ENCODE measurements at regions not wholly inside any gene's neighbourhood (a gene's known extent, or its start where the extent isn't known, plus 50 kb on each side); places are given as distances from the start of the nearest gene placed in this dataset.

DNA sequence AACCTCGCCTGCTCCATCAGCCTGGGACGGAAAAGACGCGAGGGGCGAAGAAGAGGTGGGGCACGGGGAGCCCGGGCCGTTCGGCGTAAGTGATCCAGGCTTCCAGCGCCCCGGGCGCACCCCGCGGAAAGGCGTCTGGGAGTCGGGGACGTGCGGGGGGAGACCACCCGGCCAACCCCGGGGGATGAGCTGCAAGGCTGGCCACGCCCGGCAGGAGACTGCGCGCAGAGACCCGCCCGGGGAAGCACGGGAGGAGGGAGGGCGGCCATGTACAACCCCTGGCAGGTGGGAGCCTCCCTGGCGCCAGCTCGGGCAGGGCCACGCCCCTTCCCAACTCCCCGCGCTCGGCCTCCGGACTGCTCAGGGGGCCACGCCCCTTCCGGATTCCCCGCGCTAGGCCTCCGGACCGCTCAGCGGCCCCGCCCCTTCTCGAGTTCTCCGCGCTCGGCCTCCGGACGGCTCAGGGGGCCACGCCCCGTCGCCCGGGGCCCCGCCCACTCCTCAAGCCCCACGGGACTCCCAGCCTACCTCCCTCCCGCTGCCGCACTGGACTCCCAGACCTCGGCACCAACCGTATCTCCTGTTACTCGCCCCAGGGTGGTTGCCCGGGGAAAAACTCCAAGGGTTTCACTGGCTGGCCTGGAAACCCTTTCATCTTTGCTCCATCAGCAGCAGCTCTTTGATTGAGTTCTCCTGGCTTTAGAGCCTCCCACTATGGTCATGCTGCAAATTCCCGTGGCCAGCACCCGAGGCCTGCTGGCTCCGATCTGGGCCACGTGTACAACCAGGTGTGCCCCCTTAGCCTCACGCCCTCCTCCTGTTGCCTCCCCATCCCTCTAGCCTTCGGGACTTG is 284.4 kb downstream of the ZEB1 start (continued):
- TF ChIP-seq ZNF311 (CRISPR knock-in tag; IDR thresholded peaks at IDR 0.05) (no peak), SAFB (IDR thresholded peaks at IDR 0.05; ENCODE audit: borderline replicate concordance, low read depth, low read length) (0 out of 2 replicates have a peak, but pooled peaks have one; percentile 40), ZFP30 (CRISPR knock-in tag; IDR thresholded peaks at IDR 0.05; ENCODE audit: borderline replicate concordance) (no peak), KAT2B (IDR thresholded peaks at IDR 0.05; ENCODE audit: low read depth, low read length) (no peak), E2F3 (CRISPR knock-in tag; IDR thresholded peaks at IDR 0.05) (0 out of 2 replicates have a peak, but pooled peaks have one; percentile 19), ZFP1 (CRISPR knock-in tag; IDR thresholded peaks at IDR 0.05) (no peak), RBM34 (IDR thresholded peaks at IDR 0.05; ENCODE audit: borderline replicate concordance, insufficient read depth, low read length) (0 out of 2 replicates have a peak, but pooled peaks have one; percentile 48), PHF8 (IDR thresholded peaks at IDR 0.05; ENCODE audit: borderline replicate concordance, low read length) (peak; percentile 34; the same call in 1 of the 2 replicates), E2F4 (CRISPR knock-in tag; IDR thresholded peaks at IDR 0.05; ENCODE audit: low read depth) (no peak), ZNF263 (CRISPR knock-in tag; IDR thresholded peaks at IDR 0.05; ENCODE audit: borderline replicate concordance) (no peak), YY1 (IDR thresholded peaks at IDR 0.05; ENCODE audit: borderline replicate concordance in 1 of 3, control insufficient read depth in 1 of 3, extremely low read depth in 1 of 3, insufficient read depth in 3 of 3, insufficient read length in 1 of 3, insufficient replicate concordance in 2 of 3, low read depth in 1 of 3, low read length in 2 of 3) (peak in 1 of 3 experiments; percentile 51), TCF7 (IDR thresholded peaks at IDR 0.05; ENCODE audit: borderline replicate concordance) (no peak), MCM2 (IDR thresholded peaks at IDR 0.05; ENCODE audit: low read depth) (no peak), ZNF436 (CRISPR knock-in tag; IDR thresholded peaks at IDR 0.05) (no peak), RB1 (IDR thresholded peaks at IDR 0.05; ENCODE audit: low read depth) (peak; percentile 49; the same call in 1 of the 2 replicates), ETV1 (tag; conservative IDR thresholded peaks at IDR 0.05; ENCODE audit: low read depth) (0 out of 2 replicates have a peak, but pooled peaks have one; percentile 25), NONO (IDR thresholded peaks at IDR 0.05; ENCODE audit: low read depth in 2 of 2, low read length in 1 of 2) (no peak), NEUROD1 (IDR thresholded peaks at IDR 0.05; ENCODE audit: borderline replicate concordance, low read depth, low read length, partially characterized antibody) (no peak), ELF2 (CRISPR knock-in tag; IDR thresholded peaks at IDR 0.05) (no peak), HNRNPL (IDR thresholded peaks at IDR 0.05; ENCODE audit: low read depth, low read length) (no peak), PTTG1 (tag; IDR thresholded peaks at IDR 0.05; ENCODE audit: low read depth) (no peak), ZFX (CRISPR knock-in tag; IDR thresholded peaks at IDR 0.05) (peak; percentile 11; the same call in 1 of the 2 replicates)
- TF ChIP-seq, protein P1, sequence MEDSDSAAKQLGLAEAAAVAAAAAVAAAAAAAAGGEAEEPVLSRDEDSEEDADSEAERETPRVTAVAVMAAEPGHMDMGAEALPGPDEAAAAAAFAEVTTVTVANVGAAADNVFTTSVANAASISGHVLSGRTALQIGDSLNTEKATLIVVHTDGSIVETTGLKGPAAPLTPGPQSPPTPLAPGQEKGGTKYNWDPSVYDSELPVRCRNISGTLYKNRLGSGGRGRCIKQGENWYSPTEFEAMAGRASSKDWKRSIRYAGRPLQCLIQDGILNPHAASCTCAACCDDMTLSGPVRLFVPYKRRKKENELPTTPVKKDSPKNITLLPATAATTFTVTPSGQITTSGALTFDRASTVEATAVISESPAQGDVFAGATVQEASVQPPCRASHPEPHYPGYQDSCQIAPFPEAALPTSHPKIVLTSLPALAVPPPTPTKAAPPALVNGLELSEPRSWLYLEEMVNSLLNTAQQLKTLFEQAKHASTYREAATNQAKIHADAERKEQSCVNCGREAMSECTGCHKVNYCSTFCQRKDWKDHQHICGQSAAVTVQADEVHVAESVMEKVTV (CRISPR knock-in tag; IDR thresholded peaks at IDR 0.05), result no peak
- TF ChIP-seq, protein P2, sequence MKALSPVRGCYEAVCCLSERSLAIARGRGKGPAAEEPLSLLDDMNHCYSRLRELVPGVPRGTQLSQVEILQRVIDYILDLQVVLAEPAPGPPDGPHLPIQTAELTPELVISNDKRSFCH (CRISPR knock-in tag; IDR thresholded peaks at IDR 0.05), result no peak
- TF ChIP-seq, protein P2 (tag; IDR thresholded peaks at IDR 0.05), result no peak
